ENCODE measurements at regions not wholly inside any gene's neighbourhood (a gene's known extent, or its start where the extent isn't known, plus 50 kb on each side); places are given as distances from the start of the nearest gene placed in this dataset.

GRCh38 chr18:34976899-34977837 lies 64.0 kb upstream of the MAPRE2 start:
- peak; percentile 42 for DNase-seq (ENCODE audit: insufficient read length, low spot score)
- FAIRE-seq, result peak; percentile 16
- no peak for TF ChIP-seq POLR2AphosphoS5 (IDR thresholded peaks at IDR 0.05; ENCODE audit: low read depth, low read length)
- no peak for TF ChIP-seq POU2F2 (IDR thresholded peaks at IDR 0.05; ENCODE audit: low read depth, low read length)
- no peak for TF ChIP-seq TAF1 (IDR thresholded peaks at IDR 0.05; ENCODE audit: low read depth, low read length)
- TF ChIP-seq PAX5 (IDR thresholded peaks at IDR 0.05; ENCODE audit: insufficient read depth, low read length, severe bottlenecking), result no peak
- TF ChIP-seq SPI1 (IDR thresholded peaks at IDR 0.05; ENCODE audit: low read depth, low read length), result no peak
- no peak for TF ChIP-seq POLR2A (IDR thresholded peaks at IDR 0.05; ENCODE audit: low read depth, low read length)

- FAIRE-seq, result peak; percentile 57
Observed at GRCh38 chr18:34977838-34978532, 63.2 kb upstream of the MAPRE2 start.

DNA sequence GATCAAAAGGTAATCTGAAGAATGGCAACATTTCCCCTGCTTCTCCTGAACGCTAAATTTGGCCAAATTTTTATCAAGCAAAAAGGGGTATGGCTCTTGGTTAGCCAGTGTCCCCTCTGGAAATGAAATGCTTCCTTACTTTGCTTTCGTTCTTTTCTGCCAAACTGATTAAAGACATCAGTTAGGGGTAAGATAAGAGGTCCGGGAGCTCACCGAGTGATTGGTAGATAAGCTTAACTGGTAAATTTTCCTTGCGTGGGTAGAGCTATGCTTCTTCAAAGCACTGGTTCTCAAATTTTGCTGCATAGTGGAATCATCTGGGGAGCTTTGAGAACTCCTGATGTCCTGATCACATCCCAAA lies 62.7 kb upstream of the MAPRE2 start:
- no peak for TF ChIP-seq POLR2A (IDR thresholded peaks at IDR 0.05; ENCODE audit: low read depth, low read length)
- no peak for TF ChIP-seq SPI1 (IDR thresholded peaks at IDR 0.05; ENCODE audit: low read depth, low read length)
- no peak for TF ChIP-seq PAX5 (IDR thresholded peaks at IDR 0.05; ENCODE audit: insufficient read depth, low read length, severe bottlenecking)
- no peak for TF ChIP-seq POU2F2 (IDR thresholded peaks at IDR 0.05; ENCODE audit: low read depth, low read length)
- TF ChIP-seq POLR2AphosphoS5 (IDR thresholded peaks at IDR 0.05; ENCODE audit: low read depth, low read length), result no peak
- TF ChIP-seq TAF1 (IDR thresholded peaks at IDR 0.05; ENCODE audit: low read depth, low read length), result no peak
- no peak for FAIRE-seq

More at GRCh38 chr18:34977838-34978532, 63.2 kb upstream of the MAPRE2 start:
- DNase-seq (ENCODE audit: insufficient read length, low spot score), result peak; percentile 1
- TF ChIP-seq POU2F2 (IDR thresholded peaks at IDR 0.05; ENCODE audit: low read depth, low read length) (peak; percentile 32; the same call in 1 of the 2 replicates), POLR2A (IDR thresholded peaks at IDR 0.05; ENCODE audit: low read depth, low read length) (no peak)

DNA sequence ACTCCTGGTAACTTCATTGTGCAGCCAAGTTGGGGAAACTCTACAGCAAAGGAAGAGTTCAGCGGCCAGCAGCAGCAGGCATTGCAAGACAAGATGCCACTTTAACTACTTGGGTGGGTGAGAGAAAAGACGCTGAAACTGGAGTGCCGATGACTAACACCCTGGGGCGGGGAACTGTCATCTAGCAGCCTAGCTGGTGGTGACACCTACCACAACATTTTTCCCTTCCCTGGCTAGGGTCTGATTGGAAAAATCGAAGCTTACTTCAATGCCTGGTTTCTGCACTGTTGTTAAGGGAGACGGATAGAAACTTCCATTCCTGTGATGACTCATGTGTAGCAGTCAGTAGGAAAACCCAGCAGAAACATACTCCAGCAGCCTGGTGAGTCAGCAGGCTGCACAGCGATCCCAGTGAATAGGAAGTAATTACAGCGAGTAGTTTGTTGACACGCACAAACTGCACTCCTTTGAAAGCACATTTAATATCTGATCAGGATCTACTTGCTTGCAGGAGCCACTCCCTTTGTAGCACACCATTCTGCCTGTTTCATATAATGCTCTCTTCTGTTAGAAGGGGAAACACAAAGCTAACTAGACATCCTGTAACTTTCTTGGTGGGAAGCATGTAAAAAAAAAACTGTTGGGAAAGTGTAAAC lies 62.1 kb upstream of the MAPRE2 start:
- DNase-seq (ENCODE audit: insufficient read length, low spot score), result no peak
- TF ChIP-seq POU2F2 (IDR thresholded peaks at IDR 0.05; ENCODE audit: low read depth, low read length) (no peak), PAX5 (IDR thresholded peaks at IDR 0.05; ENCODE audit: insufficient read depth, low read length, severe bottlenecking) (no peak), POLR2A (IDR thresholded peaks at IDR 0.05; ENCODE audit: low read depth, low read length) (no peak)
- FAIRE-seq, result peak; percentile 84

More for the DNA sequence above, 62.7 kb upstream of the MAPRE2 start:
- no peak for DNase-seq (ENCODE audit: insufficient read length, low spot score)

GRCh38 chr18:34981487-34981886 lies 59.7 kb upstream of the MAPRE2 start:
- no peak for DNase-seq (ENCODE audit: insufficient read length, low spot score)
- TF ChIP-seq POLR2AphosphoS5 (IDR thresholded peaks at IDR 0.05; ENCODE audit: low read depth, low read length), result no peak
- TF ChIP-seq POLR2A (IDR thresholded peaks at IDR 0.05; ENCODE audit: low read depth, low read length), result no peak
- TF ChIP-seq SPI1 (IDR thresholded peaks at IDR 0.05; ENCODE audit: low read depth, low read length), result no peak
- no peak for TF ChIP-seq PAX5 (IDR thresholded peaks at IDR 0.05; ENCODE audit: insufficient read depth, low read length, severe bottlenecking)
- TF ChIP-seq POU2F2 (IDR thresholded peaks at IDR 0.05; ENCODE audit: low read depth, low read length), result no peak
- no peak for TF ChIP-seq TAF1 (IDR thresholded peaks at IDR 0.05; ENCODE audit: low read depth, low read length)
- FAIRE-seq, result no peak

- DNase-seq (ENCODE audit: insufficient read length, low spot score) (no peak), FAIRE-seq (no peak)
- TF ChIP-seq POU2F2 (IDR thresholded peaks at IDR 0.05; ENCODE audit: low read depth, low read length) (no peak), TAF1 (IDR thresholded peaks at IDR 0.05; ENCODE audit: low read depth, low read length) (no peak), SPI1 (IDR thresholded peaks at IDR 0.05; ENCODE audit: low read depth, low read length) (no peak), PAX5 (IDR thresholded peaks at IDR 0.05; ENCODE audit: insufficient read depth, low read length, severe bottlenecking) (no peak), POLR2A (IDR thresholded peaks at IDR 0.05; ENCODE audit: low read depth, low read length) (no peak), POLR2AphosphoS5 (IDR thresholded peaks at IDR 0.05; ENCODE audit: low read depth, low read length) (no peak)
Observed at GRCh38 chr18:34985963-34986362, 55.2 kb upstream of the MAPRE2 start.

- no peak for TF ChIP-seq POU2F2 (IDR thresholded peaks at IDR 0.05; ENCODE audit: low read depth, low read length)
- TF ChIP-seq POLR2A (IDR thresholded peaks at IDR 0.05; ENCODE audit: low read depth, low read length), result no peak
- no peak for TF ChIP-seq SPI1 (IDR thresholded peaks at IDR 0.05; ENCODE audit: low read depth, low read length)
- no peak for TF ChIP-seq PAX5 (IDR thresholded peaks at IDR 0.05; ENCODE audit: insufficient read depth, low read length, severe bottlenecking)
- FAIRE-seq (no peak), DNase-seq (ENCODE audit: insufficient read length, low spot score) (no peak)
Observed at GRCh38 chr18:34990597-34990996, 50.6 kb upstream of the MAPRE2 start.

DNA sequence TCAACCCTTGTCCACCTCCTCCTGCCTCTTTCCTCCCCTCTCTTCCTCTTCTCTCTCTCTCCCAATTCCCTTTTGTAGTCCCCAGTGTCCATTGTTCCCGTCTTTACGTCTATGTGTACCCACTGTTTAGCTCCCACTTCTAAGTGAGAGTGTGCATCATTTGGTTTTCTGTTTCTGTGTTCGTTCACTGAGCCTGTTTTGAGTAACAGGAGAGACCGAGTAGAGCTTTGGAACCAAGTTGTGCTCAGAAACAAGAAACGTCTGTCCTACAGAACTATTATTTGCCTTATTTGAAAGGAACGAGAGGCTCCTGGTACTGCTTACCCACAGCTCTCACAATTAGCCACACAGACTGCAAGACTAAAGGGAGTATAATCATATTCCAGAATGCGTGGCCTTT lies 50.1 kb upstream of the MAPRE2 start:
- DNase-seq (ENCODE audit: insufficient read length, low spot score), result no peak
- no peak for TF ChIP-seq POU2F2 (IDR thresholded peaks at IDR 0.05; ENCODE audit: low read depth, low read length)
- TF ChIP-seq POLR2A (IDR thresholded peaks at IDR 0.05; ENCODE audit: low read depth, low read length), result no peak
- no peak for TF ChIP-seq SPI1 (IDR thresholded peaks at IDR 0.05; ENCODE audit: low read depth, low read length)
- no peak for TF ChIP-seq TAF1 (IDR thresholded peaks at IDR 0.05; ENCODE audit: low read depth, low read length)
- TF ChIP-seq POLR2AphosphoS5 (IDR thresholded peaks at IDR 0.05; ENCODE audit: low read depth, low read length), result no peak
- no peak for TF ChIP-seq PAX5 (IDR thresholded peaks at IDR 0.05; ENCODE audit: insufficient read depth, low read length, severe bottlenecking)
- FAIRE-seq, result no peak
